Inferior parietal cortex (tissue), 1 donor: ENCODE measurements at regions not wholly inside any gene's neighbourhood (a gene's known extent, or its start where the extent isn't known, plus 50 kb on each side); places are given as distances from the start of the nearest gene placed in this dataset.
A peak's percentile ranks its signal among the peaks of the same experiment; 100 is the strongest.
"Not testable (repeated sequence)": the region's sequence is repeated elsewhere in the genome, so short reads cannot be mapped to it uniquely, and the experiment has no call there.

Experiments
- DNase-seq: peaks from one replicate; pipeline ENCODE4 v3.0.0-alpha.2; 2016; ENCODE audit errors: extremely low spot score

DNA sequence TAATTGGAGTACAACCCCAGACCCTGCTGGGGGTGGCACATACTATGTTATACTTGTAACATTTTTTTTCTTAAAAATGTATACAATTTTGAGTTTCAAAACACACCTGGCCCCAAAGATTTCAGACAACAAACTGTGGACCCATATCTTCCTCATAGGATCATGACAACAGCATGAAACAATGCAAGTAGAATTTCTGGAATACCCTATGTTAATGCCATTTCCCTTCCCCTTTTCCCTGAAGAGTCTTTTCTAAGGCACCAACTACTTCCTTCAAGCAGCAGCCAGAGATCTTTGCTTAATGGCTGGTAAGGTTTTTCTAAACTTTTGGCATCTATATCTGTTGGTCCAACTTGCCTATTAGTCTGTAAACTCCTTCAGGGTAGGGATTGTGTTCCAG is 99.9 kb upstream of the SERBP1 start:
- DNase-seq, result no peak

DNA sequence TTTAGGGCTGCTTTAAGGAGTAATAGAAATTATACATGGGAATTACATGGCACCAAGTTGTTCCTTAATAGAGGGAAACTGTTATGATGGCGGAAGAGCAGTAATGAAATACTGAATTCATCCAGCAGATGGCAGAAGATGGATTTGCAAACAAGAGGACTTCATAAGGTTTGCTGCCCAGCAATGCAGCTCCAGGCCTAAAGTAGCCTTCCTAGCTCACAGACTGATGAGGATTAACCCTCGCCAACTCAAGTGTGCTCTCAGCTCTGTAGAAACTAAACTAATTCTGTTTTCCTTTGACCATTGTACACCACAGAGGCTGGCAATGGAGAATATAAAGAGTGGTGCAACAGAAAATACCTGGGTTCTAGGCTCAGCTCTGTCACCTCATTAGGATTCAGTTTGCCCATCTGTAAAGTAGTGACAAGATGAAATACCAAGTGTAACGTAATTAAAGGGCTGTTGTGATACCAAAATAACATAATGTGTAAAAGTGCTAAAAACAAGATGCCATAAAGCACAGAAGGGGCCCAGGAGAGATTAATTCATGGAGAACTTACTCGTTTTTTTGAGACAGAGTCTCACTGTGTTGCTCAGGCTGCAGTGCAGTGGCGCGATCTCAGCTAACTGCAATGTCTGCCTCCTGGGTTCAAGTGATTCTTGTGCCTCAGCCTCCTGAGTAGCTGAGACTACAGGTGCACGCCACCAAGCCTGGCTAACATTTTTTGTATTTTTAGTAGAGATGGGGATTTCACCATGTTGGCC is 102.4 kb upstream of the SERBP1 start:
- DNase-seq, result peak; percentile 88

DNA sequence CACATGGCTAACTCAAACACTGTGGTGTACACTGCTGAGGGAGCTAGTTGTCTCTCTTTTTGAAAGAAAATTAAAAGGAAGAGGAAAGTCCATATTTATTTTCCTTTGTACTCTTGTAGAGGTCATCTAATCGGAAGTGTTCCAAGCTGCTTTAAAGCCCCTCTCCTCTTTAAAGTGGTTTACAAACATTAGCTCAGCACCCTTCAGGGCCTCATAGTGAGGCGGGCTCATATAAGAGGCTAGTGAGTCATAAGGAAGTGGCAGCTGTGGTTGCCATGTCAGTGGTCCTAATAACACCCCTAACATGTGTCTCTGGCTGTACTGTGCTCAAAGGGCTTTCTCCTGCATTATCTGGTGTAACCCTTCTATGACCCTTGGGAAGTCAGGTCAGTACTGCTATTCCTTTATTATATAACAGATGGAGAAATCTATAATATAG is 104.4 kb upstream of the SERBP1 start:
- DNase-seq, result no peak

DNA sequence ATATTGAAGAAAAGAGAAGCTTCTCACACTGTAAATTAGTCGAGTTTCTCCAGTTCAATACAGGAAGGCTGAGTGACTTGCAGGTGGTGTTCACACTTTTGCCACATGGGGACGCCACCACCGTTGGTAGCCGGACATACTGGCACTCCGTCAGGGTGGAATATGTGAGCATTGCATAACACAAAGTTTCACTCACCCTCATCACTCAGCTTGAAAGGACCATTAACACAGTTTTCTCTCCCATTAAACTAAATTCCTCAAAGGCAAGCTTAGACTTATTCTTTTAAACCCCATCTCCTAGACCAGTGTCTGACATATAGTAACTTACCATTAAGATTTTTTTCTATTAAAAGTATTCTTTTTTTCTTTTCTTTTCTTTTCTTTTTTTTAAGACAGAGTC is 105.3 kb upstream of the SERBP1 start:
- peak; percentile 74 for DNase-seq

DNA sequence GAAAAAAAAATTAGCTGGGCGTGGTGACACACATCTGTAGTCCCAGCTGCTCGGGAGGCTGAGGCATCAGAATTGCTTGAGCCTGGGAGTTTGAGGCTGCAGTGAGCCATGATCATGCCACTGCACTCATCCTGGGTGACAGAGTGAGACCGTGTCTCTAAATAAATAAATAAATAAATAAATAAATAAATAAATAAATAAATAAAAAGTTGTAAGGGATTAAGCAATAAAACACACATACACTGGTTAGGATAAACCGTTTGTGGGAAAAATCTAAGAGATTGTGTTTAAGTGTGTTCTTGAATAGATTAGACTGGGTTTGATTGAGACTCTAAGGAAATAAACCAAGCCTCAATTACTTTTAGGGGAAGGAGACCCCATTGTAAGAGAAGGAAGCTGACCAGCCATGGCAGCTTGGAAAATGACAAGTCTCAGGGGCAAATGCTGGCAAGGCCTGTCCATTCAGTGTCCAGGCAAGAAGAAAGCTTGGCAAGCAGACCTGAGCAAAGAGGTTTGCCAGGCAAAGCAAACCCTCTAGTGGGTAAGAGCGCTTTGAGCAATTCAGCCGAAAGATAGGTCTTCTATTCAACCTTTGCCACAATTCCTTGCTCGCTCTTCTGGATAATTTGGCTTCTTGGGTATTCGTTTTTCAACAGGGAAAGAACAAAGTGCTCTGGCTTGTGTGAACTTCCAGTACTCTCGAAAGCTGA is 106.9 kb upstream of the SERBP1 start:
- no peak for DNase-seq

DNA sequence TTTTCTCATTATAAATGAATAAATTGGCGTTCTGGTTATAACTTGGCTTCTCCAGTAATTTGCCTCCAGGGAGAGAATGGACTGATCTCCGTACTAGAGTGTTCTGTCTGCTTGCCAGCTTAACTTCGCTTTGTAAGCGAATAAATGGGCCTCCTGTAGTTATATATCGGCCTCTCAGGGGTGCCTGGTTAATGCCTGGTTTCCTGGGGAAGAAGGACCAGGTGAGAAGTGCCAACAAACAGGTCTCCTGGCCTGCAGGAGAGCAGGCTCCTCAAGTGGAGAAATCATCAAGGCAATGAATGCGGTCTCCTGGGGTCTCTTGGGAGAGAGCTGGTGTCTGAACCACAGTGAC is 107.4 kb upstream of the SERBP1 start:
- DNase-seq, result no peak

DNA sequence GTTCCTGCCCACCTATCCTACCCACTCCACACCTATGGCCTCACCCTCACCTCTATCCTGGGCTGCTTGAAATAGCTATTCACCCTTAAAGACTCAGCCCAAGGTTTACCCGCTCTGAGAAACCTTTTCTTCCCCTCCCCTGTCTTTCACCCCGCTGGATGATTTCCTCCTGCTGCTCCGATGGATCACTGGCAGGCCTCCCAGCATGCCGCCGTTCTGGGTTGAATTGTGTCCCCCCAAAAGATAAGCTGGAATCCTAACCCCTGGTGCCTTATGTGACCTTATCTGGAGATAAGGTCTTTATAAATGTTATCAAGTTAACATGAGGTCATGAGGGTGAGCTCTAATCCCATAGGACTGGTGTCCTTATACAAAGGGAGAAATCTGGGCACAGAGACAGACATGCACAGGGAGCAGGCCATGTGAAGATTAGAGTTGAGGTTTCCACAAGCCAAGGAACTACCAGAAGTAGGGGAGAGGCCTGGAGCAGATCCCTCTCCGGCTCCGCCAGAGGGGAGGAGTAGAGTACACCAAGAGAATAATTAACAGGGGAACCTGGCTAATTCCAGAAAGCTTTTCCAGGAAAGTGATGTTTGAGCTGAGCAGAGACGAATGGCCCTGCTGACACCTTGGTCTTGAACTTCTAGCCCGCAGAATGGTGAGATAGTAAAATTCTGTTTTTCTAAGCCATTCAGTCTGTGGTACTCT is 110.0 kb upstream of the SERBP1 start:
- no peak for DNase-seq

DNA sequence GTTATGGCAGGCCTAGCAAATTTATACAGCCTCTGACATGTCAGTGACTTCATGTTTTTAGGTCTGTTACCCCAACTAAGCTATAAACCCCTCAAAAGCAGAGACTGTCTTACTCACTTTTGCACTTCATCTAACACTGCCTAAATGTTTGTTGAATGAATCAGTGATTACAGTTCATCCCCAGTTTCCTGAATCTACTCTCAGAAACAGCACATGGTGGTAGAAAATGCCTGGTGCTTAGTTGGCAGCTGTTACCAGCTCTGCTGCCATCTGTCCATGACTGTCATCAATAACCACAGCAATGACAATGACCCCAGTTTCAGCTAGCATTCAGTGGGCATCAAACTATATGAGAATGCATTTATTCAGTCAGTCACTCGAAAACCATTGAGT is 110.5 kb upstream of the SERBP1 start:
- DNase-seq, result no peak

DNA sequence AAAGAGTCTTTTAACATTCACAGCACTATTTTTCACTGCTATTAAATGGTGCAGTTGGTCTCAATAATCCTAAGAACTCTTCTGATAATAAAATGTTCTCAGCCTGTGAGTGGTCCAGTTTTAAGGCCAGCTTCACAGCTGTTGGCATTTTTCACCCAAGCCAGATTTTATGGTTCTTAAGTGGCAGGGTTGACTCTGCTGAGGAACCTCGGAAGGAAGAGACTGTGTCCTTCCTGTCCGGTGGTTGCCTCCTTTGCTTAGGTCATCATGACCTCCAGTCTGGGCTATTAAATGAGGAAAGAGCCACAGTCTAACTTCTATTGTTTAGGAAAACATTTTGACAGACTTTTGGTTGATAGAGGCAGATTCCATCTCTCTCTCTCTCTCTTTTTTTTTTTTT is 112.5 kb upstream of the SERBP1 start:
- DNase-seq, result no peak

DNA sequence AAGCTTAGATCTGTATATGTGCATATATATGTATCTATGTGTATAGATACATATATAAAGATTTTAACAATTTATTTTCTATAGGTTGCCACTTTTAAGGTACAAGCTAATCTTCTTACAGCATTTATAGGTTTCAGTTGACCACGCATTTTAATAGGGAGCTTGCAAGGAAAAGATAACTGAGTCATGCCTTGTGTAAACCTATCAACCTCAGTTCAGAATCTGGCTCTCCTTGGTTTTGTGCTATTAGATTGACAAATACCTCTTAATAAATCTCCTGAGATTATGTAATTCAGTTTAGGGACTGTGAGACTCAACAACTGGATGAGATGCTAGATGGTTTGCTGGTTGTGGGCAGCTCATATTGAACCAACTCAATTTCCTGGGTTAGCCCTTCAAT is 114.7 kb upstream of the SERBP1 start:
- DNase-seq, result no peak

DNA sequence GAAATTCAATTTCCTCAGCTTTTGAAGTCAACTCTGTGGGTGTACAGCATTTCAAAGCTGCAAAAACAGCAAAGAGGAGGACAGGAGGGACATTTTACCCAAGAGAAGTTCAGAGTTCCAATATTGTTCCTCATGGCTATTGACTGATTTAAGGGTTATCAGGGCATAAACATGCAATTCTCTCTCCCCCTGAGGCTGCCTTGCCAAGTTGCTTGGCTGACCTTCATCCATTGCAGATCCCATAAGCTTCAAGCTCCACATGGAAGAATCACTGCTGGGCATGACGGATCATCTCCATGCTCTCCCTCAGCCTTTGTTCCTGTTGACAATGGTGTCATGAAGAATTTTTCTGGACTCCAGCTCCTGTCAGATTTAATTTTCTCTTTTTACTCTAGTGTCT is 115.2 kb upstream of the SERBP1 start:
- DNase-seq, result no peak

DNA sequence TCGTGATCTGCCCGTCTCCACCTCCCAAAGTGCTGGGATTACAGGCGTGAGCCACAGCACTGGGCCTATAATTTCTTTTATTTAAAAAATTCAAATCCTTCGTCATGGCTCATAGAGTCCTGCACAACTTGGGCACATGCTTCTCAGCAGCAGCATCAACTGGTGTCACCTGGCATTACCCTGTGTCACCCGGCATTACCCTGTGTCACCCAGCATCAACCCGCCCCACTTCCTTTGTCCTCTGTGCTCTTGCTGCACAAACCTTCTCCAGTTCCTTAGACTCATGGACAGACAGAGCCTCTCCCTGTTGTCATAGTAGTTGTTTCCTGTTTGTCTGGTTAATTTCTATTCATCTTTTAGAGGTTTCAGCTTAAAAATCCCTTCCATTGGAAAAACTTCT is 121.2 kb upstream of the SERBP1 start:
- no peak for DNase-seq

DNA sequence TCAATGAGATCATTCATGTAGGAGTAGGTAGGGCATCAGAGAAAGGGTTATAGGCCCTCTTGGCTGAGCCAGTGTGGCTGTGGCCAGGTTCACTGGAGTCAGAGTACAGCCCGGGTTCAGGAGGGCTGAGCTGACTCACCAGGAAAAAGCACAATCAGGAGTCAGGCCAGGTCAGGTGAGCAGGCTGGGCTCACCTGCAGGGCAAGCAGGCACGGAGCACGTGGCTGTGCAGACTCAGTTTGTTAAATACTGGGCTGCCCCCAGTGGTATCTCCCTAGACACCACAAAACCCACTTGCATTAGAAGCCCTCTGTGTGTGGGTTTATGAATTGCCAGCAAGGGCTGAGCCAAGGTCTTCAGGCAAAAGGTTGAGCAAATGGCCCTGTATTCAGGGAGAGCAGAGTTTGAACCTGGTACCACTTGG is 122.1 kb upstream of the SERBP1 start:
- DNase-seq, result no peak

DNA sequence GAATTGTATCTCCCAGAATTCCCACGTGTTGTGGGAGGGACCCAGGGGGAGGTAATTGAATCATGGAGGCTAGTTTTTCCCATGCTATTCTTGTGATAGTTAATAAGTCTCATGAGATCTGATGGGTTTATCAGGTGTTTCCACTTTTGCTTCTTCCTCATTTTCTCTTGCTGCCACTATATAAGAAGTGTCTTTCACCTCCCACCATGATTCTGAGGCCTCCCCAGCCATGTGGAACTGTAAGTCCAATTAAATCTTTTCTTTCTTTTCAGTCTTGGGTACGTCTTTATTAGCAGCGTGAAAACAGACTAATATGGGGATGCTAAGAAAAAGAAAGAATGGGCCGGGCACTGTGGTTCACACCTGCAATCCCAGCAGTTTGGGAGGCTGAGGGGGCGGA is 124.0 kb upstream of the SERBP1 start:
- DNase-seq, result not testable (repeated sequence)

DNA sequence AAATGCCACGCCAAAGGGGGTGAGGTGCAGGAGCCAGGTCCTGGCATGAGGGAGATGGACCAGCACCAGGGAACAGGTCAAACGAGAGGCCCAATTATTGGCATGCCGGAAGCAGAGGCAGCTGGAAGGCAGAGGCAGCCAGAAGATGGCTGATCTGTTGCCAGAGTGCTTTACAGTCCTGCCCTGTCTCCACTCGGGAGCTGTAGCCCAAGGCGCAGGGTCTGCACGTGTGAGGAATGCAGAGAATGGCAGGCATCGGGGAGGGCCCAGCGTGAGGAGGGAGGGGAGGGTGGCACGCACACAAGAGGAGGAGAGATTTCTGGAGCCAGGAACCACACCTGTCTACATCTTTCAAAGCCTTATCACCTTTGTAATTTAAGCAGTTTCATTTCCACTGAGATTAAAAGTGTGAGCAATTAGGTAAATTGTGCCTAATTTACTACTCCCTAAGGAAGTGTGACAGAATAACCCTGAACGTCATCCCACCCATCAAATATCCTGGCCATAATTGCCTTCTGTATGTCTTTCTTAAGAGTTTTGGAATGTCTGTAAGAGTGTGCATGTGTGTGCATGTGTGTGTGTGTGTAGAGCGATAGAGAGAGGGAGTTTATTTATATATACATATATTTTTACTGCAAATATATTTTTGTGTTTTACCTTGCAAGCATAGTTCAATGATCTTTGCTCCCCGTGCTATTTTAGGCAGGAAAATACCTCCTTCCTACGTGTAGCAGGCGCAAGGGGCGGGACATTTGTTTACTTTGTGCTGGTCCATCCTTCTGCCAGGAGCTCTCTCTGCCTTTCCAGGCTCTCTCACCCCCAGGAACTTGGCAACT is 125.5 kb upstream of the SERBP1 start:
- no peak for DNase-seq

DNA sequence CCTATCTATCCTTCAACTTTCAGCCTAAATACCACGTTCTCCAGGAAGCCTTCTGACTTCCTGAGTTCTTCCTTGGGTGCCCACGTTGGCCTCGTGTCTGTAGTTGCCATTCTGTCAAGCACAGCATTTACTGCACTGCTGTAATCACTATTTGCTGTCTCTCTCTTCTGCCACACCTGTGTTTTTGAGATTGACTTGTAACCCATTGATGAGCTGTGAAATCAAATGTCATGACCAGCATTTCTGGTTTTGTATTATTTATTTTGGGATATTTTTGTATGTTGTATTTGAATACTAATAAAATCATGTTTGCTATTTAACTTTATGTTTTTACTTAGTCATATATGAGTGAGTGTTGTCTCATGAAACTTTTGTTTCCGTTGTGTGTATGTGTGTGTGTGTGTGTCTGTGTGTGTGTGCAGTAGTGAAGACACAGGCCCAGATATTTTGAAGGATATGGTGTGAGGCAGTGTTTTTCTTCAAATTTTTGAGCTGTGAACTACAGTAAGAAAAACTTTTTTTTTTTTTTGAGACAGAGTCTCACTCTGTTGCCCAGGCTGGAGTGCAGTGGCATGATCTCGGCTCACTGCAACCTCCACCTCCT is 126.2 kb upstream of the SERBP1 start:
- no peak for DNase-seq

DNA sequence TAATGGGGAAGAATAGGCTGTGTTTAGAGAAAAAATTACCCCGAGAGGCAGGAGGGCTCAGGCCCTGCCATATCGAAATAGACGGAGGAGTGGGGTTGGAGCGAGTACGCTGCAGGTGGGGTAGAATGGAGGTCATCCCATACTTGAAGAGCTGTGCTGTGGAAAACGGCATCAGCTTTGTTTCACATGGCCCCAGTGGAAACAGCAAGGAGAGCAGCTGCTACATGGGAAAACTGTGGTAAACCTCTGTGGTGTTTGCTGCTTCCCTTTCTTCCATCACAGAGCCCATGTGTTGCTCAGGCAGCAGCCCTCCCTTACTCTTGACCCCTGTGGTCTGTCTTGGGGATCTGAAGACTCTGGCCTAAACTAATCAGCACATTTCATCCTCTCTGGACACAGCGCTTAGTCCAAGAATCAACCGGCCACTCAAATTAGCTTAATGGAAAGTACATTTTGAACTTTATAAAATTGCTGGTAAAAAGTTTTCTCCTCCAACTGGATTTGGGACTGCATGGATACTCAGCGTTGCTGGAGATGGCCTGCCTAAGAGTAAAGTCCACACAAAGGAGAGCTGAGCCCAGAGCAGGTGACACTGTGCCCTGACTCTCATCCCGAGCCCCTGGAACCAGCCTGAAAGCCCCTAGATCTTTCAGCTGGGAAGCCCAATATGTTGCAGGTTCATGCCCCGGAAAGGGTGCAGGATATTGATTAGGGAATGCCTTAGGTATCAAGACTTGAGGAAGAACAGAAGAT is 127.1 kb upstream of the GADD45A start:
- no peak for DNase-seq

DNA sequence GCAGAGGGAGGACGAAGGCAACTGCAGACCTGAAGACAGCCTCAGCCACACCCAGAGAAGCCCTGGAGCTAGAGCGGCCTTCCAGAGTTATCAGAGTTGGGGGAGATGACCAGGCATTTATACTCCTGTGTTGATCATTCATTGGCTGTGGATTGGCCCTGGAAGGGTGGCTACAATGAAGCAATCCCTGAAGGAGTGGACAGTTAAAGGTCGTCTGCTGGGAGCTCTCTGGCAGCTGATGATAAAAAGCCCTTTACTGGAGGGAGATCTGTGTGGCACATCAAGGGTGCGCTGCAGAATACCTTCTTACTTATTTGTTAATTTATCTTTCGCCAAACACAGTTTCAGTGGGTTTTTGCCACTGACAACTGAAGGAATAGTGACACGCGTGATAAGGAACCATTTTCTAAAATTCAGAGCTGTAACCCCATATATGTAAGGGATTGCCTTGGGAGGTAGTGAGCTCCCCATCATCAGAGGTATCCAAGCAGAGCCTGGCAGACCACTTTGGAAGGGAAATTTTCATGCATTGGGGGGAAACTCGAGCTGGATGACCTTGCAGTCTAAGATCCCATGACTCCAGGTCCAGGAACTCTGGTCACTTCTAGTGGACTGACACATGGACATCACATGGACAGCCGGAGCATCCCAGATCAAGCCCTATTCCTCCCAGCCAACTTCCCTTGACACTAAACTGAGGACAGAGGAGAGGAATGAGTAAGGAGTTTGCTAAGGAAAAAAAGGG is 126.4 kb upstream of the GADD45A start:
- DNase-seq, result no peak

DNA sequence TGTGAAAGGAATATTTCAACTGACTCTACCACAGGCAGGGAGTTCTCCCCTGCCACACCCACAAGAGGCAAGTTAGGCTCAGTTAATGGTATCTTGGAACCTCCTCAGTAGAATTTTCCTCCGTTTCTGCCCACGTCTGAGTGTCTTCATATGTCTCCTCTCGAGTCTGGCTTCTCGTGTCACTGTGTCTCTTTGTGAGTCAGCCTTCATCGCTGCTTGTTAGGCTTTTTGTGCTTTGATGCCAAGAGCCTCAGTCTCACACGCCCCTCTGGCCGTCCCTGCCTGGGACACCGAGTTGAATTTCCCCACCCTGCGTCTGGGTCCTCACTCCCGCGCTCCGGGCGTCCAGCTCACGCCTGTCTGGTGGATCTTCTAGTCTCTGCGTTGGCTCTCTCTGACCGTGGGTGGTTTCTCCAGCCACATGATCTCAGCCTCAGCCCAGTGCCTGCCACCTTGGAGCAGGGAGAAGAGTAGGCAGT is 125.7 kb upstream of the GADD45A start:
- DNase-seq, result peak; percentile 43
